ENCODE measurements at regions not wholly inside any gene's neighbourhood (a gene's known extent, or its start where the extent isn't known, plus 50 kb on each side); places are given as distances from the start of the nearest gene placed in this dataset.
"Not testable (repeated sequence)": the region's sequence is repeated elsewhere in the genome, so short reads cannot be mapped to it uniquely, and the experiment has no call there.

GRCh38 chr15:26049900-26050657 lies 187.0 kb upstream of the ATP10A start:
- no peaks in the 10 kb centered on the region for H3K27me3 ChIP-seq (ENCODE audit: insufficient read depth, low read length)
- H3K4me1 ChIP-seq (ENCODE audit: insufficient read depth, low read length): no peaks in the 10 kb centered on the region
- no peaks in the 10 kb centered on the region for H3K9me3 ChIP-seq (ENCODE audit: low read depth, low read length)
- H3K4me3 ChIP-seq (ENCODE audit: low read length): no peak overlapping the region

- H3K4me1 ChIP-seq (ENCODE audit: insufficient read depth, low read length): no peaks in the 10 kb centered on the region
- H3K4me3 ChIP-seq (ENCODE audit: low read length): no peak overlapping the region
- no peaks in the 10 kb centered on the region for H3K9me3 ChIP-seq (ENCODE audit: low read depth, low read length)
- H3K27me3 ChIP-seq (ENCODE audit: insufficient read depth, low read length): no peaks in the 10 kb centered on the region
Measured at GRCh38 chr15:26048669-26049068, 185.5 kb upstream of the ATP10A start.

GRCh38 chr15:26045516-26045915 lies 182.4 kb upstream of the ATP10A start:
- Histone ChIP-seq H3K4me3 (ENCODE audit: low read length) (no peak overlapping the region), H3K9me3 (ENCODE audit: low read depth, low read length) (no peaks in the 10 kb centered on the region), H3K4me1 (ENCODE audit: insufficient read depth, low read length) (no peaks in the 10 kb centered on the region), H3K27me3 (ENCODE audit: insufficient read depth, low read length) (no peaks in the 10 kb centered on the region)

GRCh38 chr15:26043018-26043417 lies 179.9 kb upstream of the ATP10A start:
- H3K9me3 ChIP-seq (ENCODE audit: low read depth, low read length): no peaks in the 10 kb centered on the region
- H3K27me3 ChIP-seq (ENCODE audit: insufficient read depth, low read length): no peaks in the 10 kb centered on the region
- no peak overlapping the region for H3K4me3 ChIP-seq (ENCODE audit: low read length)
- no peaks in the 10 kb centered on the region for H3K4me1 ChIP-seq (ENCODE audit: insufficient read depth, low read length)

GRCh38 chr15:26038693-26039092 lies 175.6 kb upstream of the ATP10A start:
- Histone ChIP-seq H3K4me1 (ENCODE audit: insufficient read depth, low read length) (no peaks in the 10 kb centered on the region), H3K27me3 (ENCODE audit: insufficient read depth, low read length) (no peaks in the 10 kb centered on the region), H3K9me3 (ENCODE audit: low read depth, low read length) (no peaks in the 10 kb centered on the region), H3K4me3 (ENCODE audit: low read length) (no peak overlapping the region)

GRCh38 chr15:26037369-26037768 lies 174.2 kb upstream of the ATP10A start:
- H3K27me3 ChIP-seq (ENCODE audit: insufficient read depth, low read length): no peaks in the 10 kb centered on the region
- no peaks in the 10 kb centered on the region for H3K9me3 ChIP-seq (ENCODE audit: low read depth, low read length)
- no peaks in the 10 kb centered on the region for H3K4me1 ChIP-seq (ENCODE audit: insufficient read depth, low read length)
- H3K4me3 ChIP-seq (ENCODE audit: low read length): no peak overlapping the region

- Histone ChIP-seq H3K27me3 (ENCODE audit: insufficient read depth, low read length) (no peaks in the 10 kb centered on the region), H3K9me3 (ENCODE audit: low read depth, low read length) (no peaks in the 10 kb centered on the region), H3K4me1 (ENCODE audit: insufficient read depth, low read length) (no peaks in the 10 kb centered on the region), H3K4me3 (ENCODE audit: low read length) (no peak overlapping the region)
Measured at GRCh38 chr15:26033493-26033892, 170.4 kb upstream of the ATP10A start.

- no peaks in the 10 kb centered on the region for H3K9me3 ChIP-seq (ENCODE audit: low read depth, low read length)
Measured at GRCh38 chr15:26032162-26032846, 169.2 kb upstream of the ATP10A start.

GRCh38 chr15:26029586-26029985 lies 166.5 kb upstream of the ATP10A start:
- not testable (repeated sequence) for H3K4me1 ChIP-seq (ENCODE audit: insufficient read depth, low read length); H3K27me3 ChIP-seq (ENCODE audit: insufficient read depth, low read length); H3K4me3 ChIP-seq (ENCODE audit: low read length); H3K9me3 ChIP-seq (ENCODE audit: low read depth, low read length)

More at GRCh38 chr15:26032162-26032846, 169.2 kb upstream of the ATP10A start:
- H3K27me3 ChIP-seq (ENCODE audit: insufficient read depth, low read length): no peaks in the 10 kb centered on the region
- H3K4me1 ChIP-seq (ENCODE audit: insufficient read depth, low read length): no peaks in the 10 kb centered on the region
- no peak overlapping the region for H3K4me3 ChIP-seq (ENCODE audit: low read length)

GRCh38 chr15:26029146-26029545 lies 166.0 kb upstream of the ATP10A start:
- Histone ChIP-seq H3K4me3 (ENCODE audit: low read length) (no peak overlapping the region), H3K4me1 (ENCODE audit: insufficient read depth, low read length) (no peaks in the 10 kb centered on the region), H3K9me3 (ENCODE audit: low read depth, low read length) (no peaks in the 10 kb centered on the region), H3K27me3 (ENCODE audit: insufficient read depth, low read length) (no peaks in the 10 kb centered on the region)

GRCh38 chr15:26028086-26028740 lies 165.1 kb upstream of the ATP10A start:
- Histone ChIP-seq H3K4me3 (ENCODE audit: low read length) (no peak overlapping the region), H3K9me3 (ENCODE audit: low read depth, low read length) (no peaks in the 10 kb centered on the region), H3K27me3 (ENCODE audit: insufficient read depth, low read length) (no peaks in the 10 kb centered on the region), H3K4me1 (ENCODE audit: insufficient read depth, low read length) (no peaks in the 10 kb centered on the region)

GRCh38 chr15:26026671-26027070 lies 163.5 kb upstream of the ATP10A start:
- H3K4me1 ChIP-seq (ENCODE audit: insufficient read depth, low read length); H3K4me3 ChIP-seq (ENCODE audit: low read length); H3K9me3 ChIP-seq (ENCODE audit: low read depth, low read length); H3K27me3 ChIP-seq (ENCODE audit: insufficient read depth, low read length): not testable (repeated sequence)

GRCh38 chr15:26024241-26024640 lies 161.1 kb upstream of the ATP10A start:
- H3K4me3 ChIP-seq (ENCODE audit: low read length): no peak overlapping the region
- no peaks in the 10 kb centered on the region for H3K9me3 ChIP-seq (ENCODE audit: low read depth, low read length)
- no peaks in the 10 kb centered on the region for H3K4me1 ChIP-seq (ENCODE audit: insufficient read depth, low read length)
- no peaks in the 10 kb centered on the region for H3K27me3 ChIP-seq (ENCODE audit: insufficient read depth, low read length)

- no peaks in the 10 kb centered on the region for H3K27me3 ChIP-seq (ENCODE audit: insufficient read depth, low read length)
- H3K4me1 ChIP-seq (ENCODE audit: insufficient read depth, low read length): no peaks in the 10 kb centered on the region
- no peaks in the 10 kb centered on the region for H3K9me3 ChIP-seq (ENCODE audit: low read depth, low read length)
Measured at GRCh38 chr15:26023691-26024090, 160.6 kb upstream of the ATP10A start.

GRCh38 chr15:26023231-26023630 lies 160.1 kb upstream of the ATP10A start:
- Histone ChIP-seq H3K4me3 (ENCODE audit: low read length) (no peak overlapping the region), H3K9me3 (ENCODE audit: low read depth, low read length) (no peaks in the 10 kb centered on the region), H3K4me1 (ENCODE audit: insufficient read depth, low read length) (no peaks in the 10 kb centered on the region), H3K27me3 (ENCODE audit: insufficient read depth, low read length) (no peaks in the 10 kb centered on the region)

More at GRCh38 chr15:26023691-26024090, 160.6 kb upstream of the ATP10A start:
- no peak overlapping the region for H3K4me3 ChIP-seq (ENCODE audit: low read length)

Measured in mononuclear cell (primary cell).